ENCODE measurements at regions not wholly inside any gene's neighbourhood (a gene's known extent, or its start where the extent isn't known, plus 50 kb on each side); places are given as distances from the start of the nearest gene placed in this dataset.
"Not testable (repeated sequence)": the region's sequence is repeated elsewhere in the genome, so short reads cannot be mapped to it uniquely, and the experiment has no call there.

DNA sequence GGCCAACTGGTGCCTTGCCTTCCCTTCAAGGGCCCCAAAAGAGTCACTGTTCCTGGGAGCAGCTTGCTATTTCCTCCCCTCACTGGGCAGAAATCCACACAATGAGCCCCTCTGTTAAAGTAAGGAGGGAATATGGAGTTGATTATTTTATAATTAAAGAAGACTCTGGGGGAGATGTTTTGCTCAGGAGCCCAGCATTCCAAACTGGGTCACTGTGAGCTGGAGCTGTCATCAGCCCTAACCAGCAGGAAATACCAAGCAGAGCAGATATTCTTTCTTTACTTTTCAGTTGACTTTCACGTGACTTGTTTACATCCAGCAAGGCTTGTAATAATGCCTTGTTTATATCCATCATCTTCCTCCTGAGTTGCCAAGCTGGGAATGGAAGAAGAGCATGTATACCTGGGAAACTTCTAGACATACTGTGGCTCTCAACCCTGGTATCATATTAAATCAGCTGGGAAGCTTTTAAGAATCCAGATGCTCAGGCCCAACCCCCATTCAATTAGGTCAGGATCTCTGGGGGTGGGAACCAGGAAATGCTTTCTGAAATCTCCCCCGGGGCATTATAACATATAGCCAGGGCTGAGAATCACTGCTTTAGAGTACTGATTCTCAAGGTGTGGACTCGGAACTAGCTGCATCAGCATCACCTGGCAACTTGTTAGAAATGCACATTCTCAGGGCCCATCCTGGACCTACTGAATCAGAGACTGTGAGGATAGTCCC, 175.6 kb upstream of the MYLIP start:
- DNase-seq = no peak

DNA sequence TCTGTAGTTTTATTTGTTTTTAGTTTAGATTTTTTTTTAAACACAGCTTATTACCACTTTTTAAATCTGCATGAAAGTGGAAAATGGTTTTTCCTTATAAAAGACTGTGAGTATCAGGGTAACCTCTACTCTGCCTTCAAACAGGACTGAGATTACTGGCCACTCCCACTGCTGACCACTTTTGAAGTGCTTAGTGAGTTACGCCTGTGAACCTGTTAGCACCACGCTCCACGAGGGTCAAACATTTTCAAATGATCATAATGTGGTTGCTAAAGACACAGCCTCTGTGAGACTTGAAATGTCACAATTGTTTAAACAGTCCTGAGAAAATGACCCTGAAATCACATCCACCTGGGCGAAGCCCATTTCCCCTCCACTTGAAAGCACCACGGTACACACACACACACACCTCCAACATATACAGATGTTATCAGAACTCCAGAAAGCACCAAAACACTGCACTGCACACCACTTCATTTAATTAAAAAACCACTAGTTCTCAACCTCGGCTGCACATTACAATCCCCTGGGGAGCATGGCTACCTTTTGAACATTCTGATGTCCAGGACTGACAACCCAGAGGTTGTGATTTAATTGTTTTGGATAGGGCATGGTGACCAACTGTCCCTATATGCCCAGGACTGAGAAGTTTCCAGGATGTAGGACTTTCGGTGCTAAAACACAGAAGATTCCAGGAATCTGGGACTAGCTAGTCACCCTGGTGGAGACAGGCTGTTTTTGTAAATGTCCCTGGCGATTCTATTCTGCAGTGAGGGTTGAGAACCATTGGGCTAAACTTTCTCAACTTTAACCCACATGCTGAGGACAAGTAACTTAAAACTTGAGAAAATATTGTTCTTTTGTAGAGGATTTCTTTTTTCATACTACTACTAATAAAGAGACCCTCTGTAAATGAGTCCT, 176.4 kb upstream of the MYLIP start:
- DNase-seq = no peak

DNA sequence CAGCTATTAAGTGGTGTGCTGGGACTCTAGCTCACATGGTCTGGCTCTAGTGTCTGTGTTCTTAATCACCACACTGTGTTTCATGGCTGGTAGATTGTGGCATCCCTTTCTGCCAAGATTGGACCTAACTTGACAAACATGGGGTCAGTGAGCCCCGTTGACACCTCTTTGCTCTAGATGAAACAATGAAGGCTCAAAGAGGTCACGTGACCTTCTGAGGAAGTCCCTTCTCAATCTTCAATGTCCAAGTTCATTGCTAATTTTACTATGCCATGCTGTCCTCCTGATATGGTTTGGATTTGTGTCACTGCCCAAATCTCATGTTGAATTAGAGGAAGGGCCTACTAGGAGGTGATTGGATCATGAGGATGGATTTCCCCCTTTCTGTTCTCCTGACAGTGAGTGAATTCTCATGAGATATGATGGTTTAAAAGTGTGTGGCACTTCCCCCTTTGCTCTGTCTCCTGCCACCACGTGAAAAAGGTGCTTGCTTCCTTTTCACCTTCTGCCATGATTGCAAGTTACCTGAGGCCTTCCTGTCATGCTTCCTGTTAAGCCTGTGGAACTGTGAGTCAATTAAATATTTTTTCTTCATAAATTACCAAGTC, 177.8 kb upstream of the MYLIP start:
- no peak for DNase-seq

GRCh38 chr6:15949982-15950381, 178.9 kb upstream of the MYLIP start:
- DNase-seq = no peak

DNA sequence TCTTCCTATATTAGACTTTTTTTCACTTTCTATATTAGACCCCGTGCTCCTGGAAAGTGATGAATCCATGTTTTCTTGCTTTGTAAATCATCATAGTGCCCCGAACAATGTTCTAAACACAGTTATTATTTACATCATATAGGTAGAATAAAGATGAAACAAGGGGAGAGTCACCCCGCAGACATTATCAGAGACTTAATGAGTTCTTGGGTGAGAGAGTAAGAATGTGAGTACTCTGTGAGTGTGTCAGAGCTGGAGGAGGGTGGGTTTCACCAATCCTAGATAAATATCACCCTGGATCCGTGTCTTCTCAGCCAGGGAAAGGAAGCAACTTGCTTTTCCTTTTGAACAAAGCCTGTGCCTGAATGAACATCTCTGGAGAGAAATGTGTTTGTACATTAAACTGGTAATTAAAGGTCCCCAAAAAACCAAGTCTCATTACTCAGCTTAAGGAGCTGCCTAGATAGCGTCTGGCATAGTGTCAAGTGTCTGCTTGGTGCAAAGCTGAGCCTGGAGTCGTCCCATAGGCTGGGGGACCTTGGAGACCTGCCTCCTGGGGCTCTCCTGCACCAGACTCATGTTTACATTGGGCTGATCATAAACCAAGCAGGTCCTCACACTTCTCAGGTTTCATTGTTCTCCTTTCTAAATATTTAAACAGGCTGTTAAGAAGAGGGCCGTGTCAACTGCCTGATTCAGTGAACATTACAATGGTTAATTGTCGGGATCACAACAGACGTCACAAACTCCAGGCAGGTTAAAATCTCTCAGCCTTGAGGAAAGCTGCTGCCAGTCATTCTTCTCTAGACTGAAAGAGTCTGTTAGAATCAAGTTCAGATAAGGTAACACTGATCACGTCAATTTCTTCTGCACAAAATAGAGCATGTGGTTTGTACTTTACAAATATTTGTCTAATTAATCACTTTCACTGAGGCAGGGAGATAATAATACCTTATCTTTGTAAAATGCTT, 179.7 kb upstream of the MYLIP start:
- DNase-seq = no peak

DNA sequence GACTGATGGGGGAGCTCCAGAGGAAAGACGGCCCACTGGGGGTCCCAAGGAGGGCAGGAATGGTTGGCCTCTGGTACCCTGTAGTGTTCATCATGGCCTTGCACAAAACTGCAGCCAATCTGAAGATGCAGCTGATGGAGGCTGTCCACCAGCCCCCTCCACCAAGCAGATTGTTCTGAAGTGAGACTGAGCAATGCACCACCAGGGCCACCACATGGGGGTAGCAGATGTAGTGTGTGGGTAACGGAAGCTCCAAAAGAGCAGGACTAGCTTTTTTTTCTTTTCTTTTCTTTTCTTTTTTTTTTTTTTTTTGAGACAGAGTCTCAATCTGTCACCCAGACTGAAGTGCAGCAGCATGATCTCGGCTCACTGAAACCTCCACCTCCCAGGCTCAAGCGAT, 181.0 kb upstream of the MYLIP start:
- no peak for DNase-seq

- DNase-seq = no peak
Measured at GRCh38 chr6:15947436-15947835, 181.4 kb upstream of the MYLIP start.

DNA sequence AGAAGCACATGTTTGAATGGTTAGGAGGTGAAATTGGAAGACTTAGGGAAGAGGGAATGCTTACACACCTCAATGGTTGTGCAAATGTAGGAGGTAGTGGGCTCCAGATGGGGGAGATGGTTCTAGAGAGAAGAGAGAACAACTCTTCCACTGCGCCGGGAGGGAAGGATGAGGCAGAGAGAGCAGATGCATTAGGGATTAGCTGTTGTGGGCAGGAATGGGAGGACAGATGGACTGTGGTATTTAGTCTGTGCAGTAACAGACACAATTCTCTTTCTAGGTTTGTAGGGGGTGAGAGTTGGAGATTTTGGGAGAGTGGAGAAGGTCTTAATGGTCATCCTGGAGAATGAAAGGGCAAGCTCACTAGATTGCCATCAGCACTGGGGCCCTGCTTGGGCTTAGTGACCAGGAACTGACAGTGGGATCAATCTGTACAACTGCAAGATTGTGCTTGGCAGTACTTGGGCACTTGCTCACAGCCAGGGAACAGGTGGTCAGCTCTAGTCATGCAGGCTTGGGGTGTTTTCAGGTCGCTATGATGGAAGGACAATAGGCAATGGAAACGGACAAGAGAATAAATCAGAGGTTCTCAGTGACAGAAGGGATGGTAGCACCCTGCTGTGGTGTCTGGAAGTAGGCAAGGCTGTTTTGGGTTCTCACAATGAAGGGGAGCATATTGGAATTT, 182.0 kb upstream of the MYLIP start:
- DNase-seq = no peak

- DNase-seq = no peak
Measured at GRCh38 chr6:15945593-15946159, 183.2 kb upstream of the MYLIP start.

GRCh38 chr6:15943423-15943822, 185.5 kb upstream of the MYLIP start:
- DNase-seq = no peak

GRCh38 chr6:15941168-15941567, 187.7 kb upstream of the MYLIP start:
- DNase-seq = no peak

DNA sequence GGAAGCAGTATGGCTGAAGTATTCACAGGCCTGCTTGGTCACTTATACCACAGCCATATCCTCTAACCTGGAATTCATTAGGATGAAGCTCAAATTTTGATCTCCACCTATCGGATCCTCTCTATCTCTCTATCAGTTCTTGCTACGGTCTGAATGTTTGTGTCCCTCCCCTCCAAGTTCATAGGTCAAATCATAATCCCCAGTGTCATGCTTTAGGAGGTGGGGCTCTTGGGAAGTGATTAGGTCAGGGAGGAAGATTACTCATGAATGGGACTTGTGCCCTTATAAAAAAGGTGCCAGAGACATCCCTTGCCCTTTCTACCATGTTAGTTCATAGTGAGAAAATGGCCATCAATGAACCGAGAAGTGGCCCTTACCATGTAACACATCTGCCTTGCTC, 190.8 kb upstream of the MYLIP start:
- DNase-seq = no peak

GRCh38 chr6:15937602-15938001, 191.3 kb upstream of the MYLIP start:
- no peak for DNase-seq

GRCh38 chr6:15936503-15936902, 192.4 kb upstream of the MYLIP start:
- no peak for DNase-seq

DNA sequence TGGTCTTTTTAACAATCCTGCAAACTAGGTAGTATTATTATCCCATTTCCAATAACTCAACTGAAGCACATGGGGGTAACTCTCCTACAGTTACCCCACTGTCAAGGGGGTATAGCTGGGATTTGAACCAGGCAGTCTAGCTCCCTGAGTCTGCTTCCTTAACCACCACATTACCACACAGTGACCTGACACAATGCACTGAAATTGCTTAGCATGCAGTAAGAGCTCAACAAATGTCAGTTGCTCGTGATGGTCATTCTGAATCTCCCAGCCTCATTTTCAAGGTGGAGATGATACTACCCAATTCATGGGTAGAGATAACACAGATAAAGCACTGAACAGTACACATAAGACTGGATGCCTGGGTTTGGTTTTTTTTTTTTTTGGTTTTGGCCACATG, 193.2 kb upstream of the MYLIP start:
- no peak for DNase-seq

DNA sequence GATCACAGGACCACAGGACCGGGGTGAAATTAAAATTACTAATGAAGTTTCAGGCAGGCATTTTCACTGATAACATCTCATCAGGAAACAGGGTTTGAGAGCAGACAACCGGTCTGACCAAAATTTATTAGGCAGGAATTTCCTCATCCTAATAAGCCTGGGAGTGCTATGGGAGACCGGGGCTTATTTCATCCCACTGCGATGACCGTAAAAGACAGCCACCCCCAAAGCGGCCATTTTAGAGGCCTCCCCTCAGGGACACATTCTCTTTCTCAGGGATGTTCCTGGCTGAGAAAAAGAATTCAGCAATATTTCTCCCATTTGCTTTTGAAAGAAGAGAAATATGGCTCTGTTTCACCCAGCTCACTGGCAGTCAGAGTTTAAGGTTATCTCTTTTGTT, 197.2 kb upstream of the MYLIP start:
- not testable (repeated sequence) for DNase-seq

GRCh38 chr6:15930207-15930606, 198.7 kb upstream of the MYLIP start:
- DNase-seq = no peak

- no peak for DNase-seq
Measured at GRCh38 chr6:15929685-15930084, 199.2 kb upstream of the MYLIP start.

- DNase-seq = no peak
Measured at GRCh38 chr6:15927531-15928225, 201.2 kb upstream of the MYLIP start.

GRCh38 chr6:15926256-15926655, 202.6 kb upstream of the MYLIP start:
- DNase-seq = no peak

DNA sequence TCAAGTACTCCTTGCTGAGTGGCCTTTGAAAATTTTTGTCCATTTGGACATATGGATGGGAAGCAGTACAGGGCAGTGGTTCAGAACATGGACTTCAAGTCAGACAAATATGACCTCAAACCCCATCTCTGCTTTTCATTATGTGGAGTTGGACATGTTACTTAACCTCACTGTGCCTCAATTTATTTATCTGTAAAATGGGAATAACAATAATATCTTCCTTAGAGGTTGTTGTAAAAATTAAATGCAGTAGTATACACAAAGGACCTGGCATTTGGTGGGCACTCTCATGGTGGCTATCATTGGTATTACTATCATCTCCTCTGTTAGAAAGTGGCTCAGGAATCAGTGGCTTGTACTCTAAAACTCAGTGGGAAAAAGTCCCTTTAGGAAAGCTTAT, 204.0 kb upstream of the MYLIP start:
- DNase-seq = no peak

Measured in activated CD4-positive, alpha-beta T cell treated with anti-CD3 and anti-CD28 coated beads, Interleukin-2, amount 50 U/mL, for 48 hours (primary cell).